Suprapubic skin (tissue), 3 donors: ENCODE measurements at regions not wholly inside any gene's neighbourhood (a gene's known extent, or its start where the extent isn't known, plus 50 kb on each side); places are given as distances from the start of the nearest gene placed in this dataset.

Experiments used
- EP300 ChIP-seq: sonication (generic); formaldehyde crosslinking; IDR thresholded peaks from one replicate; pipeline ENCODE4 v1.6.1; 2017; ENCODE audit warnings: antibody characterized with exemption
- POLR2A ChIP-seq, 2 donors: fragments of 450-650 bp; IDR thresholded peaks; one replicate each; pipeline ENCODE4 v1.6.1; 2017; ENCODE audit warnings: antibody characterized with exemption in 2 of 2, mild to moderate bottlenecking in 2 of 2, moderate library complexity in 2 of 2
- TF ChIP-seq, protein P1 (sequence below), 2 donors: fragments of 200-600 bp in 1 of 2; fragments of 450-650 bp in 1 of 2; sonication (generic) in 1 of 2; IDR thresholded peaks; one replicate each; pipeline ENCODE4 v1.5.1; 2016 to 2019; ENCODE audit warnings: antibody characterized with exemption in 2 of 2, mild to moderate bottlenecking in 1 of 2, moderate library complexity in 1 of 2

DNA sequence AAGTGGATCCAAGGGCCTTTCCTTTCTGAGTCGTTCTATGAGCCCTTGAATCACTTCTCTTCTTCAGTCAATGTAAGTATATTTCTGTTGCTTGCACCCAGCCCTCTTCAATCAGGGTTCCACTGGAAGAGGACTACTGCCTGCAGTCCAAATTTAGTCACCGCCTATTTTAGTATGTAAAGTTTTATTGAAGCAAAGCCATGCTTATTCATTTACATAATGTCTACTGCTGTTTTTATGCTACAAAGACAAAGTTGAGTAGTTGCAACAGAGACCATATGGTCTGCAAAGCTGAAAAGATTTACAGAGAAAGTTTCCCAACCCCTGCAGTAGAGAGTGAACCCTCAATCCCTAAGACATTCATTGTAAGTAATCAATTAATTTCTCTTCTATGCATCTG is 332.5 kb upstream of the TNP1 start:
- TF ChIP-seq EP300 (no peak), POLR2A (IDR thresholded peaks at IDR 0.05) (no peak)
- TF ChIP-seq, protein P1, sequence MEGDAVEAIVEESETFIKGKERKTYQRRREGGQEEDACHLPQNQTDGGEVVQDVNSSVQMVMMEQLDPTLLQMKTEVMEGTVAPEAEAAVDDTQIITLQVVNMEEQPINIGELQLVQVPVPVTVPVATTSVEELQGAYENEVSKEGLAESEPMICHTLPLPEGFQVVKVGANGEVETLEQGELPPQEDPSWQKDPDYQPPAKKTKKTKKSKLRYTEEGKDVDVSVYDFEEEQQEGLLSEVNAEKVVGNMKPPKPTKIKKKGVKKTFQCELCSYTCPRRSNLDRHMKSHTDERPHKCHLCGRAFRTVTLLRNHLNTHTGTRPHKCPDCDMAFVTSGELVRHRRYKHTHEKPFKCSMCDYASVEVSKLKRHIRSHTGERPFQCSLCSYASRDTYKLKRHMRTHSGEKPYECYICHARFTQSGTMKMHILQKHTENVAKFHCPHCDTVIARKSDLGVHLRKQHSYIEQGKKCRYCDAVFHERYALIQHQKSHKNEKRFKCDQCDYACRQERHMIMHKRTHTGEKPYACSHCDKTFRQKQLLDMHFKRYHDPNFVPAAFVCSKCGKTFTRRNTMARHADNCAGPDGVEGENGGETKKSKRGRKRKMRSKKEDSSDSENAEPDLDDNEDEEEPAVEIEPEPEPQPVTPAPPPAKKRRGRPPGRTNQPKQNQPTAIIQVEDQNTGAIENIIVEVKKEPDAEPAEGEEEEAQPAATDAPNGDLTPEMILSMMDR (IDR thresholded peaks at IDR 0.05), result no peak
